ENCODE measurements at regions not wholly inside any gene's neighbourhood (a gene's known extent, or its start where the extent isn't known, plus 50 kb on each side); places are given as distances from the start of the nearest gene placed in this dataset.

- no peak for TF ChIP-seq CTCF (IDR thresholded peaks at IDR 0.05)
Measured at GRCh38 chr18:42363446-42364441, 408.7 kb downstream of the PIK3C3 start.

DNA sequence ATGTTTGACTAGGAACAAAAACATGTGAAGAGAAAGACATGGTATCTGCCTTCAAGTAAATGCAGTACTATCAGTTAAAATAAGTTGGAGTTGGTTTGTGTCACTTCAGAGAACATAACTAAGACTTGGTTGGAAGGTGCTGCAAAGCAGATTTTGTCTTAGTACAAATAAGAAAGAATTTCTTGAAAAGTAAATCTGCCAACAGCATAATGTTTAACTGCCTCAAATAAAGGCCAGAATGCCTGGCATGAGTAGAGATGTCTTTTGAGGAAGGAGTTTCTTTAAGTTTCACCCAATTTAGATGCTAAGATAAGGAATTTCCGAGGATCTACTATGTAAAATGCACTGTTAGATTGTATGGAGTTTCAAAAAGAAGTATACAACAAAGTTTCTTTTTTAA is 409.7 kb downstream of the PIK3C3 start:
- no peak for TF ChIP-seq CTCF (IDR thresholded peaks at IDR 0.05)

DNA sequence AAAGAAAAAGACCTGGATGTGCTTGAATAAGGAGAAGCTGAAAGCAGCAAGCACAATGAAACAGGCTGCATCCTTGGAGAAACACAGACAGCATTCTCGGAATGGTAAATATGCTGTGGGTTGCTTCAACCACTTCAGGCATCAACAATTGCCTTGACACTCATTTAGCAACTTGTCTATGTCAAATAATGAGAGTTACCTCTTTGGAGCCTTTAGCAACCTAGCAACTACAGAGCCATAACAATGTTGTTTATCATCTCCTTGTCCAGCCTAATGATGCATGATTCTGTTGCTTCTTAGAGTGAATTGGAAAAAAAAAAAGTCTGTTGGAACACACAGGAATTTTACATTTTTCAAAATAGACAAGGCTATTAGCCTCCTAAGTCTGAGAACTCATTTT is 410.6 kb downstream of the PIK3C3 start:
- TF ChIP-seq CTCF (IDR thresholded peaks at IDR 0.05), result no peak

DNA sequence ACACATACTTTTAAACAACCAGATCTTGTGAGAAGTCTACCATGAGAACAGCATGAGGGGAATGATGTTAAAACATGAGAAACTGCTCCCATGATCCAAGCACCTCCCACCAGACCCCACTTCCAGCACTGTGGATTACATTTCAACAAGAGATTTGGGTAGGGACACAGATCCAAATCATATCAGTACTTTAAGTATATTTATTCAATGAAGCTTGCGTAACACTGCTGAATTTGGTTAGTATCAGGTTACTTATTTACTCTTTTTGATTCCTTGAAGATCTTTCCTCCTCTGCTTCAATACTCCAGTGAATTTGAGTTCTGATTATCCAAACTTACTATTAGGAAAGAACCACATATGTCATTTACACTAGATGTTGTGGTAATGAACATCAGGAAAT is 418.6 kb downstream of the PIK3C3 start:
- TF ChIP-seq CTCF (IDR thresholded peaks at IDR 0.05), result no peak

DNA sequence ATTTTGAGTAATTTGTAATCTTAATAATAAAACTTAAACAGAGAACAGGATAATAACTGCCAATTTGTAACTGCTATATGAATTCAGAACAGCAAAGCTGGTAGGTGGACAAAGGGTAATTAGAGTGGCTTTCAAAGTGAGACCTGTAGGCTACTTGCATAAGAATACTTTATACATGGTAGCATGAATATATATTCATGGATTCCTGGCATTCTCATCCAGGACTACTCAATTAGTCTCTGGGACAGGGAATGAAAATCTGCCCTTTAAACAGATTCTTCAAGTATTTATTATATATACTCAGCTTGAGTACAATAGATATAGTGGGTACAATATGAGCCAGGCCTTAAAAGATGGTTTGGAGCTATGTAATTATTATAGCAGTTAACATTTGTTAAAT is 419.9 kb downstream of the PIK3C3 start:
- TF ChIP-seq CTCF (IDR thresholded peaks at IDR 0.05), result no peak

DNA sequence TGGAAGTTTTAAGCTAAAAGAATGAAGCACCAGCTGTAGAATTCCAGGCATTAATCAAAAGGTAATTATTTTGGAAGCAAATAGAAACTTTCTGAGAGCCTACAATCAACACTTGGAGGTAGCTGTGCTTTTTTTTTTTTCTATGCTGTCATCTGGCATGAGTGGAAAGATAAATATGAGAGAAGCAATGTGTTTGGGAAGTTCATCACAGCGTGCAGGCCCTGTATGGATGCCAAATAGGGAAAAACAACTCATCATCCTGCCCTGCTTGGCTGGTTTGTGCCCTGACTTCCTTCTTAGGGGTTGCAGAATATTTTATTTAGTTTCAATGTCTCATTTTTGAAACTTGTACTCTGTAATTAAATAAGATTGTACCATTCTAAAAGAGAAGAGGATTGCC is 437.4 kb downstream of the PIK3C3 start:
- no peak for TF ChIP-seq CTCF (IDR thresholded peaks at IDR 0.05)

DNA sequence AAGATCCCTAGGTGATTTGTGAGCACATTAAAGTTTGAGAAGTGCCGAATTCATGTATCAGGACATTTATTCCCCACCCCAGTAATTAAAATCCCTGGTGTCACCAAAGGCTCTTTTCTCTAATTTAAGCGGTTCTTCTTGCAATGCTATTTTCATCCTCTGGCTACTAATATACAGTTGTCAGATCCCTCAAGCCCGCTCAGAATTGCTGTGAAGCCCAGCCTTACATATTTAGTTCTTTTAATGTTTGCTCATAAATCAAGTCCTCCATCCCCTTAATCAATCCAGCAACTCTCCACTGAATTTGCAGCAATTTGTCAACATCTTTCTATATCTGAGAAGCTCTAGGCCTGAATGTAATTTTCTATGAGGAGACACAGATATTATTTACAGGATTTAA is 437.9 kb downstream of the PIK3C3 start:
- no peak for TF ChIP-seq CTCF (IDR thresholded peaks at IDR 0.05)

Data from LNCAP (cell line).